ENCODE measurements at regions not wholly inside any gene's neighbourhood (a gene's known extent, or its start where the extent isn't known, plus 50 kb on each side); places are given as distances from the start of the nearest gene placed in this dataset.
"Not testable (repeated sequence)": the region's sequence is repeated elsewhere in the genome, so short reads cannot be mapped to it uniquely, and the experiment has no call there.

GRCh38 chr20:26373066-26373465 is 676.4 kb upstream of the ZNF337 start:
- not testable (repeated sequence) for FAIRE-seq

- FAIRE-seq, result no peak
Measured at GRCh38 chr20:26354511-26354910, 657.9 kb upstream of the ZNF337 start.

- FAIRE-seq, result no peak
Measured at GRCh38 chr20:26347396-26347795, 650.7 kb upstream of the ZNF337 start.

- not testable (repeated sequence) for FAIRE-seq
Measured at GRCh38 chr20:26340460-26341065, 643.9 kb upstream of the ZNF337 start.

- no peak for FAIRE-seq
Measured at GRCh38 chr20:26324177-26324576, 627.5 kb upstream of the ZNF337 start.

GRCh38 chr20:26315054-26315453 is 618.4 kb upstream of the ZNF337 start:
- FAIRE-seq, result no peak

- not testable (repeated sequence) for FAIRE-seq
Measured at GRCh38 chr20:26309720-26310119, 613.1 kb upstream of the ZNF337 start.

- no peak for FAIRE-seq
Measured at GRCh38 chr20:26308961-26309360, 612.3 kb upstream of the ZNF337 start.

GRCh38 chr20:26295006-26295405 is 598.4 kb upstream of the ZNF337 start:
- FAIRE-seq, result no peak

GRCh38 chr20:26288379-26289061 is 591.9 kb upstream of the ZNF337 start:
- FAIRE-seq, result not testable (repeated sequence)

GRCh38 chr20:26279238-26279637 is 582.6 kb upstream of the ZNF337 start:
- no peak for FAIRE-seq

- no peak for FAIRE-seq
Measured at GRCh38 chr20:26277339-26277738, 580.7 kb upstream of the ZNF337 start.

- no peak for FAIRE-seq
Measured at GRCh38 chr20:26276554-26277210, 580.0 kb upstream of the ZNF337 start.

GRCh38 chr20:26268762-26269161 is 572.1 kb upstream of the ZNF337 start:
- not testable (repeated sequence) for FAIRE-seq

- FAIRE-seq, result not testable (repeated sequence)
Measured at GRCh38 chr20:26260925-26261324, 564.3 kb upstream of the ZNF337 start.

- not testable (repeated sequence) for FAIRE-seq
Measured at GRCh38 chr20:26252311-26252975, 555.8 kb upstream of the ZNF337 start.

GRCh38 chr20:26251376-26251775 is 554.7 kb upstream of the ZNF337 start:
- FAIRE-seq, result not testable (repeated sequence)

GRCh38 chr20:26250249-26251114 is 553.8 kb upstream of the ZNF337 start:
- not testable (repeated sequence) for FAIRE-seq

GRCh38 chr20:26243731-26244130 is 547.1 kb upstream of the ZNF337 start:
- FAIRE-seq, result no peak

- FAIRE-seq, result not testable (repeated sequence)
Measured at GRCh38 chr20:26220609-26221008, 524.0 kb upstream of the ZNF337 start.

- not testable (repeated sequence) for FAIRE-seq
Measured at GRCh38 chr20:26219546-26219945, 522.9 kb upstream of the ZNF337 start.

- FAIRE-seq, result no peak
Measured at GRCh38 chr20:26218301-26218700, 521.6 kb upstream of the ZNF337 start.

All from colon (tissue), 2 donors.